GM19035 (cell line): ENCODE measurements at regions not wholly inside any gene's neighbourhood (a gene's known extent, or its start where the extent isn't known, plus 50 kb on each side); places are given as distances from the start of the nearest gene placed in this dataset.

ENCODE experiments used
- ATAC-seq: cut with Tn5 transposase; IDR thresholded peaks from one replicate; pipeline ENCODE4 v1.9.1; 2021; ENCODE audit not compliant: unreplicated experiment

DNA sequence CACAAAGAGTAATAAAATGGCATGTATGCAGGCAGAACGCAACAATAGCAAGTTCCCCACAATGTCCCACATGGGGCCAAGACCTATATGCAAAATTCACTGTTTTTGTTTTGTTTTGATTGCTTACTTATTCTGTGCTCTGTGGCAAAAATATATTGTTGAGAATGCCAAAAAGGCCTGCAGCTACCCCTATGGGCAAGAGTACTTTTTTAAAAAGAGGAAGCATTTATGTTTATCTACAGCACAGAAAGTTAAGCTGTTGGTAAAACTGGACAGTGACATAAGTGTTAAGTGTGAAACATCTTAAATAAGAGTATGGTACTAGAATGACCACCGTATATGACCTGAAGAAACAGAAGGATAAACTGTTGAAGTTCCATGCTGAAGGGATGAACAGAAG, 301.9 kb upstream of the ZC3H12C start:
- no peak for ATAC-seq

DNA sequence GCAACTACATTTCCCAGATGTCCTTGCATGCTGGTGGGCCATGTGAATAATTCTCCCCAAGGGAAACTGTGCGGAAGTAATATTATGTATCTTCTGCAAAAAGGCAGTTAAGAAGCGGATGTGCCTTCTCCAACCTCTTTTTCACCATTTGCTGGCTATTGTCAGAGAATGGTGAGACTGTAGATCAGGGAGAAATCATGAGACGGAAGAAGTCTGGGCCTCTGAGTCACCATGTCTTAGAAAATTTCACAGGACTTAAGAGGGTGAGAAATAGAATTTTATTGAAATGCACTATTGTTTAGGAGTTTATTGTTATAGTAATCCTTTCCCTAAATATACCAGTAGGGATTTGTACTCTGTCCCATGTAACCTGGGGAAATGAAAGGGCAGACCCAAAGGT, 298.7 kb upstream of the ZC3H12C start:
- ATAC-seq = no peak

DNA sequence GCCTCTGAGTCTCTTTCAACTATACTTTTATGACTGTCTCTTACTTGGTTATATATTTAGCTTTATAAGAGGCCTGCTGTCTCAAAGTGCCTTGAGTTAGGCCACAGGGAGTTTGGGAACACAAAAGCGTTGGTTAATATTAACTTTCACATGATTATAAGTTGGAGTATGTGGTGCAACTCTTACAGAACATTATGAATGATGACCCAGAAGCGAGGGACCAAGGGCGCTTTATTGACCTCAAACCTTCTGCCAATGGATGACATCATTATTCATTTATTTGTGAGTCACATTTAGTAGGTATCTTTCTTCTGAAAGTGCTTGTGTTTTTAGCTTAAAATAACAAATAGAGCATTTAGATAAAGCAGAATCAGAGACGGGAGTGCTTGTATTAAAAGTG, 298.0 kb upstream of the ZC3H12C start:
- ATAC-seq = no peak

DNA sequence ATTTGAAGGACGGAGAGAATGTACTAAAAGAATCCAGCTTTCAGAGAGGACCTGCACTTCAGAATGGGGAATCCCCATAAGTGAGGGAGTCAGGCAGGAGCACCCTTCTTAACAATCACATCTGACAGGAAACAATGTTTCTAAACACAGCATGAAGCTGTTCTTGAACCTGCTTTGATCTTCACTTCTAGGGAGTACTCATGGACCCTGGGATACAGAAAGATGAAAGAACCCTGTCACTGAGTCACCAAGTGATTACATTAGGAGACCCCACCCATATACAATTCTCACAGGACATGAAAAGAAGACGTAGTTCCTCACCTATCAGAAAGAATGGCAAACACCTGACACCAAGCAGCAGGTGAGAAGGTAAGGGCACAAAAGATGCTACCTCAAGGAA, 296.9 kb upstream of the ZC3H12C start:
- no peak for ATAC-seq

DNA sequence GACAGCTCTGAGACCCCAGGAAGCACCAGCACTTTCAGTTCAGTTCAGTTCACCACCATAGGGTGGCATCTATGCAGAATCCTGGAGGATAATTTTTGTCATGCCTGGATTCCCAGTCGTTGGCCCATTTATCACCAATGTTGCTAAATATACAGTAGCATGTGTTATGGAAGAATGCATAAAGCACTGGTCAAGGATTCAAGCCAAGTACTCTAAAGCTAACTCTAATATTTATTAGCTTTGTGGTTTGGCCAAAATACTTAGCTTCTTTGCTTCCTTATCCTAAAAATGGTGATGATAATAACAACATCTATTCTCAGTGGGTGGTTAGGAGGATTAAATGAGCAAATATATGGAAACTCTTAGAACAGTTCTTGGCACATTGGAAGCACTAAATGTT, 294.7 kb upstream of the ZC3H12C start:
- no peak for ATAC-seq

DNA sequence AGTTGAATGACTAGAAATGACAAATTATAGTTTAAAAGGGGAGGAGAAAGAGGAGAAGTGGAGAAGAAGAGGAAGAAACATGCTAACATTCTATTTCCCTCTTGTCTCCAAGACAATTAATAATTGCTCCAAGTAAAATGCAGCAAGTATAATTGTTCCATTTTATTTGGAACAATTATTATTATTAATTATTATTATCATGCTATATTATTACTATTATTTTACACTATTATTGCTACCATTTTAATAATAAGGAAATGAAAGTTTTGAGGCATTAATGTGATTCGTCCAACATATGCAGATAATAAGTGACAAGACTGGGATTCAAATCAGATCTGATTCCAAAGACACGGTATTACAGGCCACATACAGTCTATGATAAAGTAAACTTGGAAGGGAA, 293.6 kb upstream of the ZC3H12C start:
- ATAC-seq = no peak

DNA sequence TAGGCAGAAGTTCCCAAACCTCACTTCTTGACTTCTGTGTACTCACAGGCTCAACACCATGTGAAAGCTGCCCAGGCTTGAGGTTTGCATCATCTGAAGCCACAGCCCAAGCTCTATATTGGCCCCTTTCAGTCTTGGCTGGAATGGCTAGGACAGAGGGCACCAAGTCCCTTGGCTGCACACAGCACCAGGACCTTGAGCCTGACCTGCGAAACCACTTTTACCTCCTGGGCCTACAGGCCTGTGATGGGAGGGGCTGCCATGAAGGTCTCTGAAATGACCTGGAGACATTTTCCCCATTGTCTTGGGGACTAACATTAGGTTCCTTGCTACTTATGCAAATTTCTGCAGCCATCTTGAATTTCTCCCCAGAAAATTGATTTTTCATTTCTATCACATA, 288.3 kb upstream of the ZC3H12C start:
- no peak for ATAC-seq

DNA sequence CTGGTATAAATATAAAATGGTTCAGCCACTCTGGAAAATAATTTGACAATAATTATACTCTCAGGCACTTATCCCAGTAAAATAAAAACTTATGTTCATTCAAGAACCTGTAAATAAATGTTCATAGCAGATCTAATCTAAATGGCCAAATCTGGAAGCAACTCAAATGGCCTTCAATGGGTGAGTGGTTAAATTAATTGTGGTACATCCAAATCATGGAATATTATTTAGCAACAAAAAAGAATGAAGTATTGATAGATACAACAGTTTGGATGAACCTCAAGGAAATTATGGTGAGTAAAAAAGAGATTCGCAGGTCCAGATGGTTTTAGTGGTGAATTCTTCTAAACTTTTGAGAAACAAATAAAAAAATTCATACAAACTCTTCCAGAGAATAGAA, 287.0 kb upstream of the ZC3H12C start:
- ATAC-seq = no peak

DNA sequence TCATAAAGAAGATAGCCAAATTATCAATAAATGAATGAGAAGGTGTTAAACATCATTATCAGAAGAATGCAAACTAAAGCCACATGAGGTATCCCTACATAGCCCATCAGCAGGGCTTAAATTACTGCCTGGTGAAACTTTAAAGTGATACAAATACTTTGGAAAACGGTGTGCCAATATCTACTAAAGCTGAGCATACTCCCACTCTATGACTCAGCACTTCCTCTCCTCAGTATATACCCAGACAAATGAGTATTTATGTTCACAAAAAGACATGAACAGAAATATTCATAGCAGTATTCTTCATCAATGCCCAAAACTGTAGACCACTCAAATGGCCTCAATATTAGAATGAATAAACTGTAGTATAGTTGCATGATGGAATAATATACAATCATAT, 284.6 kb upstream of the ZC3H12C start:
- no peak for ATAC-seq

DNA sequence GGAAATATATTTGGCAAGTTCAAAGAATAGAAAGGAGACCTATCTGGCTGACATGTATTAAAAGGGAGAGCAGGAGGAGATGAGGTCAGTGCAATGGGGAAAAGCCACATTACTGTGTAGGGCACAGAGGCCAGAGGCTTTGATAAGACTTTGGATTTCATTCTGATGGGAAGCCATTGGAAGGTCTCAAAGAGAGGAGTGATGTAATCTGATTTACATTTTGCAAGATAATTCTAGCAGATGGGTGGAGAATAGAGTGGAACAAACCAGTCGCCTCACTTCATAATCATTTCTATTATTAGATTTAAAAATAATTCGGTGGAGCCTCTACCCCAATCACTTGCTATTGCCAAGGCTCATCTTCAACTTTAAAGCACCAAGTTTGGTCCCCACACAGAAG, 278.4 kb upstream of the ZC3H12C start:
- no peak for ATAC-seq

DNA sequence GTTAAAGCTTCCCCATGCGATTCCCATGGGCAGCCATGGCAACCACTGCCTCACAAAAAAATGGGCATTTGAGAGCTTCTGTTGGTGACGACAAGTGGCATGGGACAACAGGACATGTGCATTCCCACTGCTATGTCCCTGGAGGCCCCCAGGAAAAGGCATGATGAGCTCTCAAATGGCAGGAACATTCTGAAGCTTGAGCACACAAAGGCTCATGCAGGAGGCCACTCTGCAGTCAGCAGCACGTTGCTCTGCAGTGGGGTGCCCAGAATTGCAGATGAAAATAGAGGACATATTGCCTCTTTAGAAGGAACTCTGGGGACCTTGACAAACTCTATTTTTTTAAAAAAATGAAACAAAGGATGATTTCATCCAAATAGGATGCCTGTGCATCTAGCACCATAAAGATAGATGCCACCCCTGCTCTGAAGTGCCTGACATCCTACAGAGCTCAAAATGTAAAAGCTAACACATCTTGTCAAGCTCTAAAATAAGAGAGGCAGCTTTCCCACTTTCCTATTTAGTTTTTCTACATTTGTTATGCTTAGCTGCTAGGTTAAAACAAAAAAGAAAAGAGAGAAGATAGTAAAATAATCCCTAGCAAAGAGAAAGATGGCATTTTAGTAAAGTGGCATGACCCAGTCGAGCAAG, 277.6 kb upstream of the ZC3H12C start:
- ATAC-seq = no peak

DNA sequence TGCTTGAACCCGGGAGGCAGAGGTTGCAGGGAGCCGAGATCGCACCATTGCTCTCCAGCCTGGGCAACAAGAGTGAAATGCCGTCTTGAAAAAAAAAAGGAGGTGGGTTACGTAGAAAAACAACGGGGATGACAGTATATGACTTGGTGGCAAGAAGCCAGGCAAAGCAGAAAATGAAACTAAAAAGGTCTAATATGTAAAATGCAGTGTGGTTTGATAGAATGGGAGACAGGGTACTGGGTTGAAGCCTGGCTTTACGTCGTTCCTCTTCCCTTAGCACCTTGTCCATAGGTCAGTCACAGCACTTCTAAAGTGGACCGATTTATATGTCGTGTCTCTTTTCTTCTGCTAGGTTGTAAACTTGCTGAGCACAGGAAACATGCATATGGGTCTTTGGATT, 274.9 kb upstream of the ZC3H12C start:
- peak; percentile 56 for ATAC-seq

DNA sequence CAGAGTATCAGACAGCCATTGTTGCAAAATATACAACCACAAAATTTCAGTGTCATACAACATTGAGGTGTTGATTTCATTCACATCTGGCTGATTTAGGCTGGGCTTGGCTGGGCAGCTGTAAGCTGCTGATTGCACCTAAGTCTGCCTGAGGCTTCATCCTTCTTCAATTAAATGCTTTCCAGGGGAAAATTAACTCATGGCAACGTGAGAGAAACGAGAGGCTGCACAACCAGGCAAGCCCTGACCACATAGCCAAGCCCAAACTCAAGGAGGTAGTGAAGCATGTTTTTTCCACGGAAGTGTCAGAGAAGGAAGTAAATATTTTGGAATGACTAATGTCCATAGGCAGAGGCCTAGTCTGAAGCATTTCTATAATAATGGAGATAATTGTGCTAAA, 273.8 kb upstream of the ZC3H12C start:
- ATAC-seq = no peak

DNA sequence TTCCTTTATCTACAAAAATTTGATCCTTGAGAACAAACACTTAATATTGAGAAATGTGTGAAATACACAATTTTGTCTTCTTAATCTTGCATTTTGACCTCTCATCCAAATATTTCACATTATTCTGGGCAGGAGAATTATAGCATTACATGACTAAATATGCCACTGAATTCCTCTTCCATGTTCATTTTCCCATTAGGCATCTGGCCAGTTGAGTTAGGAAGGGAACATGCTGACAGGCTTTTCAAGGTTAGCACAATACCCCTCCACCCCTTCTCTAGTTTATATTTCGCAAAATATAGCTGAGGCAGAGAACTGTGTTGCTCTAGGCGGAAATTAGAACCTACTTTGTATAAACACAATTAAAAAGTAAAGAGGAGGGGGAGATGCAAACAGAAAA, 271.7 kb upstream of the ZC3H12C start:
- no peak for ATAC-seq

DNA sequence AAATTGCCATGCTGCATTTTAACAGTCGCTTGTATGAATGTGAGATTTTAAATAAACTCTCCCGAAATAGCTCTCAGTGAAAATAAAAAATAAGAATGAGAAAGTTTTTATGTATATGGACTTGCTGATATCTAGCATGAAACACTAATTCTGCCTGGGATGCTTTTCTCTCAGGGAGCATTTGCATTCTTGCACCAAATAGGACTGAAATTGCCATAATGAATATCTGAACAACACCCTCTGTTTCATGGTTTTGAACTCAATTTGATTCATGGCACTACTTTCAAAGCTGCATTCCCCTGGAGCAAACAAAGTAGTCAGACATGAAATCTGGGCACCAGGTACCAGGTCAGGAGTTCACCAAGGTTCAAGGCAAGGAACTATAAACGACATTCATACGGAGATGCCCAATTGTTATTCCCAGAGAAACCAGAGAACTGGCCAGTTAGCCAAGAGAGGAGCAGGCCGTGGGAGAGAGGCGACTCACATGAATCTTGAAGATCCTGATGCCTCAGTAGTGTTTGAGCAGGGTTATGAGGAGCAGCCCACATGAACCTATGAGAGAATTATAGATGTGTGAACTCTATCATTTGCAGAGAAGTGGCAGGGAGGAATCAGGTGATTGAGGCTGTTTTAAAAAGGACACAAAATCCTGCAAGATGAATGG, 270.6 kb upstream of the ZC3H12C start:
- ATAC-seq = no peak

DNA sequence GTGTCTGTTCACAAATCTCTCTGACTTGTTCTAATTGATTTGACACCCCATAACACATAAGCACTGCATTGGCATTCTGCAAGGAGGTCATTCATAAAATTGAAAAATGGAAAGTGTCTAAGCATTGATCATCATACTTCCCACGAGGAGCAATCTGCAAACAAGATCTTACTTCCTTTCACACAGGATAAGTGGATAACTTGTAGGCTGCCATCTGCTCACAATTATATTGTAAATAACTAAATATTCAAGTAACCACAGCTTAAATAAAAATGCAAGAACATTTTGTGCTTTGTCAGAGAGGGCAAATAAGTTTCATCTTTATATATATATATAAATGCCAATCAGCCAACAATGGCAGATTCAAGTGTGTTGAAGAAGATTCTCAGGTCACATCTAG, 264.8 kb upstream of the ZC3H12C start:
- ATAC-seq = no peak

DNA sequence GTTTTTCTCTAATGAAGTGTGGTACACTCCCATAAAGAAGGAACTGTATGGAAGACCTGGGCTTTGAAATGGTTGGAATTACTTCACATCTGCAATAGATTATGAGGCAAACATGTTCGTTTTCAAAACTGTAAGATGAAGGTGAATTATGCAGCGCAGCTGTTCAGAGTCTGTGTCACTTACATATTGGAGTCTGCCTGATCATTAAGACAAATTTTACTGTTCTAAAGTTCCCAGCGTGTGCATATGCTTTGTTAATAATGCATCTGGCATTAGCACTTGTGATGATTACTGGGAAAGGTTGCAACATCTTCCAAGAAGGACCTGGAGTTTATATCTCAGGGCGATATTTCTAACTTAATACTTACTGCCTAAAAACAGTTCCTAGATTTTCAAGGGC, 255.2 kb upstream of the ZC3H12C start:
- no peak for ATAC-seq

DNA sequence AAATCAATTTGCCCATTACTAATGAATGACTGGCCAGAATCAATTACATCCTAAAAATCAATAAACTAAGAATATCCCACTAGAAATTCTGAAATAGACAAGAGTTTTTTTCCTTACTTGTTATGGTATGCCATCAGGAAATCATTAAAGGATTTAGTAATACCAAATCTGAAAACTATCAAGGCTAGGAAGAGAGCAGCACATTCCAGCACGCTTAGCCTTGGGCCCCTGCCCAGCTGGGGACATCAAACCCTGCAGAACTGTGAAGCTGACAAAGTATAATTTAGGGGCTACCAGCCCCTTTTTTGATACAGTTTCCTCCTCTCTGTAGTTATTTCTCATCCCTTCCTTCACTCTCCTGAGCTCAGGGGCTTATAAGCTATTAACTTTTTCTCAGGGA, 247.8 kb upstream of the ZC3H12C start:
- no peak for ATAC-seq

DNA sequence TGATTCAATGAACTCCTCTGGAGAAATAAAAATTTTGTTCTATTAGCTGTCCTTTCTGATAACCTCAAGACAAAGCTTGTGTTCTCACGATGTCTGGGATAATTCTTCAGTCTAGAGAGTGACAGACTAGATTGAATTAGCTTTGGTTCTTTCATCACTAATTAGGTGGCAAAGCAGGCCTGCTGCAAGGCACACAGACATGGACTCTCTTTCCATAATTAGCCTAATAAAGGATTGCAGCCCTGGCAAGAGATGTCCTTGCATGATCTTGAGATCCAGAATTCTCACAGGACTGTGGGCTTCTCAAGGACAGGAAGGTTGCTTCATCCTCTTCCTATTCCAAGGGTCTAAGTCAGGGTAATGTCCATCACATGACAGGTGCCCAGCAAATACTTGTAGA, 245.6 kb upstream of the ZC3H12C start:
- ATAC-seq = no peak

DNA sequence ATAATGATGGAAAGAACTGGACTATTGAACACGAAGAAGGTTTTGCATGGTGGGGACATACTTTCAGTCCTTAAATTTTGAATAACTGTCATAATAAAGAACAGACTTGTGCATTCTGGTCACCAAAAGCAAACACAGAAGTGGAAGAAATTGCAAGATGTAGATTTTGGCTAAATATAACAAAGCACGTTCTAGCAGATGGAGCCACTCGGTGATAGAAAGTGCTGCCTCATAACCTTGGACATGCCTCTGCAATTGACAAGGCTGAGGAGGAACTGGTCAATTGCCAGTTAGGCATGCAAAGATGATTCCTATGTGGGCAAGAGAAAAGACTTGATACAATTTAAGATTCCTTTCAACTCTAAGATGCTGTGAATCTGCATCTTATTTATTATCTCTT, 244.1 kb upstream of the ZC3H12C start:
- ATAC-seq = no peak

DNA sequence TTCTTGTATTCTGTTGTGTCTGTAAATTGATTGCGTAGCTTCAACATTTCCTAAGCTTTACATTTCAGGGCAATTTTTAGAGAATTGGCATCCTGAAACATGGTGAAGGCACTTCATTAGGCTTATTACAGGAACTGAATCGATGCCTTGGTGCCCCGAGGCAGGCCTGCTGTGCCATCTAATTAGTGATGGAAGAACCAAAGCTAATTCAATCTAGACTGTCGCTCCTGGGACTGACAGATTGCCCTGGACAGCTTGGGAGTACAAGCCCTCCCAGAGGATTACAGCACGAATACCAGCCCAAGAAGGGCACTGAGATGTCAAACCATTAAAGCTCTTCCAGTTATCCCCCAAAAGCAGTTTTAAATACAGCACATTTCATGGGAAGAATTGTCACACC, 243.2 kb upstream of the ZC3H12C start:
- no peak for ATAC-seq

DNA sequence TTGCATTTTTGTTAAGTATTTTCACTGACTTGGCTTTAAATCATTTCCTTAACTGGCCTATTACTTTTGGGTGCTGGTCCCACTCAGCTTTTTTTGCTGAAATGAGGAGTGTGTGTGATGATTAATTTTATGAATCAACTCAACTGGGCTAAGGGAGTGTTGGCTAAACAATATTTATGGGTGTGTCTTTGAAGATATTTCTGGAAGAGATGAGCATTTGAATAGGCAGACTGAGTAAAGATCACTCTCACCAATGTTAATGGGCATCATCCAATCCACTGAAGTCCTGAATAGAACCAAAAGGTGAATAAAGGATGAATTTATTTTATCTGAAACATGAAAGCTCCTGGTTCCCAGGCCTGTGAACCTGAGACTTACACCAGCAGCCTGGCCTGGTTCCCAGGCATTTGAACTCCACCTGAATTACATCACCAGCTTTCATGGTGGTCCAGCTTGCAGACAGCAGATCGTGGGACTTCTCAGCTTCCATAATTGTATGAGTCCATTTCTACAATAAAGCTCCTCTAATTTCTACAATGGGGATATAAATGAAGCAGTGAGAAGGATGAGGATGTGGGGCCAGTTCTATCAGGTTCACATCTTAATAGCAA, 241.3 kb upstream of the ZC3H12C start:
- no peak for ATAC-seq
